Caco-2 (cell line): ENCODE measurements at regions not wholly inside any gene's neighbourhood (a gene's known extent, or its start where the extent isn't known, plus 50 kb on each side); places are given as distances from the start of the nearest gene placed in this dataset.
"Not testable (repeated sequence)": the region's sequence is repeated elsewhere in the genome, so short reads cannot be mapped to it uniquely, and the experiment has no call there.

Experiments
- BruUV-seq: library from RNA; stranded (reverse); fragments of 400-500 nt; replicated peaks from 2 replicates; lab custom pipeline; 2021; lab: Mats Ljungman, UMichigan
- CTCF ChIA-PET: fragments of 300-600 bp; sonication (Branson Sonifier 250); formaldehyde crosslinking; loops from one replicate; lab custom pipeline; 2022; ENCODE audit warnings: antibody characterized with exemption; lab: Charles Lee
- POLR2A ChIA-PET: fragments of 300-600 bp; sonication (Branson Sonifier 250); formaldehyde crosslinking; loops from one replicate; lab custom pipeline; 2022; ENCODE audit warnings: antibody characterized with exemption; lab: Charles Lee
- DNase-seq, 2 experiments: peaks; one replicate each; pipeline versions ENCODE4 v3.0.0 to v3.0.0-alpha.2; 2020 to 2022
- H3K27me3 ChIP-seq: replicated peaks from 2 replicates; pipeline ENCODE4 v1.6.0; 2011; ENCODE audit warnings: low read length; ENCODE audit not compliant: control insufficient read depth, insufficient read depth
- H3K36me3 ChIP-seq: 2 replicates; pipeline ENCODE4 v1.5.1; 2011; ENCODE audit warnings: low read length; ENCODE audit not compliant: control insufficient read depth, insufficient read depth
- H3K4me1 ChIP-seq: fragments of 250-450 bp; sonication (Bioruptor Pico); 2 replicates; pipeline ENCODE4 v1.5.1; 2020; ENCODE audit warnings: mild to moderate bottlenecking
- H3K4me3 ChIP-seq: 2 replicates; pipeline ENCODE4 v1.5.1; 2011; ENCODE audit warnings: low read depth, mild to moderate bottlenecking, control low read depth, low read length
- H3K9me3 ChIP-seq: fragments of 250-450 bp; sonication (Bioruptor Pico); 2 replicates; pipeline ENCODE4 v1.5.1; 2020; ENCODE audit warnings: mild to moderate bottlenecking, moderate library complexity
- H3K27ac Mint-ChIP-seq: one replicate; pipeline ENCODE4 v1.8.0; 2022; ENCODE audit warnings: mixed read lengths; ENCODE audit not compliant: unreplicated experiment
- H3K27me3 Mint-ChIP-seq: one replicate; pipeline ENCODE4 v1.8.0; 2022; ENCODE audit warnings: mixed read lengths; ENCODE audit not compliant: insufficient read depth, unreplicated experiment
- H3K36me3 Mint-ChIP-seq: one replicate; pipeline ENCODE4 v1.8.0; 2022; ENCODE audit warnings: mild to moderate bottlenecking, mixed read lengths; ENCODE audit not compliant: insufficient read depth, unreplicated experiment
- H3K4me1 Mint-ChIP-seq: one replicate; pipeline ENCODE4 v1.8.0; 2022; ENCODE audit warnings: low read depth, mixed read lengths; ENCODE audit not compliant: unreplicated experiment
- H3K4me3 Mint-ChIP-seq: one replicate; pipeline ENCODE4 v1.8.0; 2022; ENCODE audit warnings: mild to moderate bottlenecking, moderate library complexity, mixed read lengths; ENCODE audit not compliant: unreplicated experiment
- H3K9me3 Mint-ChIP-seq: one replicate; pipeline ENCODE4 v1.8.0; 2022; ENCODE audit warnings: mixed read lengths; ENCODE audit not compliant: unreplicated experiment
- intact Hi-C: fragments of 100-400 bp; cut with micrococcal nuclease; formaldehyde crosslinking; loops from one replicate; pipeline ENCODE4 v1.10.0; 2022; ENCODE audit not compliant: unreplicated experiment
- TF ChIP-seq, protein P1 (sequence below), 2 experiments: fragments of 200-600 bp in 1 of 2; IDR thresholded peaks; 1 replicate in 1 of 2; 2 replicates in 1 of 2; pipeline versions ENCODE4 v1.5.1 to v1.8.0; 2011 to 2022; ENCODE audit warnings: antibody characterized with exemption in 1 of 2, control low read depth in 1 of 2, inconsistent platforms in 1 of 2, low read depth in 1 of 2, low read length in 1 of 2, mild to moderate bottlenecking in 1 of 2, moderate library complexity in 1 of 2; ENCODE audit not compliant: insufficient read depth in 1 of 2, severe bottlenecking in 1 of 2, unreplicated experiment in 1 of 2

DNA sequence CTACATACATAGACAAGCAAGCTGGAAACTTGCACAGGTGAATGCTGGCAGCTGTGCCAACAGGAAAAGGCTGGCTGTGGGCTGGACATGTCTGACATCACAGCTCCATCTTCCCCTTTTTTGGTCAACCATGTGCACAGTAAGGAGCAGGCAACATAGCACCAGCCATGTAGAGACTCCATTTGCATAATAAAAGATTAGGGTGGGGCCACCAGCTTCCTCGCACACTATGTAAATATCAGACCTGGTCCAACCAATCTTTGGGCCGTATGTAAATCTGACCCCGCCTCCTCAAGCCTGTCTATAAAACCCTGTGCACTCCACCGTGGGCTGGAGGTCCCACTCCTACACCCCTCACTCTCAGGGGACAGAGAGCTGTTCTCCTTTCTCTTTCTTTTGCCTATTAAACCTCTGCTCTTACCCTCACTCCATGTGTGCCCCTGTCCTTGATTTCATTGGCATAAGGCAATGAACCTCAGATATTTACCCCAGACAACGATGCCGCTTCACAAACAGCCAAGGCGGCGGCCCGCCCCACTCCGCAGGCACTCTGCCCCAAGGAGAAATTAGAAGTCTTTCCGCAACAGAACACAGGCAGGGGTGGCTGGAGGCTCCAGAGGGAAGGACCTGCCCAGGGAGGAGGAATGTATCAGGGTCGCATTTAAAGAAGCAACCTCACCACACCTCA, 862.2 kb downstream of the TRIML1 start:
- Histone ChIP-seq H3K27me3 (no peaks in the 10 kb centered on the region), H3K4me1 (no peaks in the 10 kb centered on the region), H3K9me3 (no peaks in the 10 kb centered on the region), H3K4me3 (no peak overlapping the region), H3K36me3 (no peaks in the 10 kb centered on the region)
- Mint-ChIP-seq H3K27ac (no peak overlapping the region), H3K4me1 (no peaks in the 10 kb centered on the region), H3K36me3 (no peaks in the 10 kb centered on the region), H3K9me3 (peaks cover 7% of the 10 kb centered on the region), H3K4me3 (no peak overlapping the region), H3K27me3 (peaks cover under 1% of the 10 kb centered on the region)
- intact Hi-C loops: no loop called here
- TF ChIP-seq, protein P1, sequence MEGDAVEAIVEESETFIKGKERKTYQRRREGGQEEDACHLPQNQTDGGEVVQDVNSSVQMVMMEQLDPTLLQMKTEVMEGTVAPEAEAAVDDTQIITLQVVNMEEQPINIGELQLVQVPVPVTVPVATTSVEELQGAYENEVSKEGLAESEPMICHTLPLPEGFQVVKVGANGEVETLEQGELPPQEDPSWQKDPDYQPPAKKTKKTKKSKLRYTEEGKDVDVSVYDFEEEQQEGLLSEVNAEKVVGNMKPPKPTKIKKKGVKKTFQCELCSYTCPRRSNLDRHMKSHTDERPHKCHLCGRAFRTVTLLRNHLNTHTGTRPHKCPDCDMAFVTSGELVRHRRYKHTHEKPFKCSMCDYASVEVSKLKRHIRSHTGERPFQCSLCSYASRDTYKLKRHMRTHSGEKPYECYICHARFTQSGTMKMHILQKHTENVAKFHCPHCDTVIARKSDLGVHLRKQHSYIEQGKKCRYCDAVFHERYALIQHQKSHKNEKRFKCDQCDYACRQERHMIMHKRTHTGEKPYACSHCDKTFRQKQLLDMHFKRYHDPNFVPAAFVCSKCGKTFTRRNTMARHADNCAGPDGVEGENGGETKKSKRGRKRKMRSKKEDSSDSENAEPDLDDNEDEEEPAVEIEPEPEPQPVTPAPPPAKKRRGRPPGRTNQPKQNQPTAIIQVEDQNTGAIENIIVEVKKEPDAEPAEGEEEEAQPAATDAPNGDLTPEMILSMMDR (IDR thresholded peaks at IDR 0.05; ENCODE audit: insufficient read depth in 1 of 2, low read depth in 1 of 2, low read length in 1 of 2, severe bottlenecking in 1 of 2, unreplicated experiment in 1 of 2): no peak
- ChIA-PET CTCF (no interaction called here), POLR2A (no interaction called here)
- no TSS peak for BruUV-seq
- DNase-seq: no peak

DNA sequence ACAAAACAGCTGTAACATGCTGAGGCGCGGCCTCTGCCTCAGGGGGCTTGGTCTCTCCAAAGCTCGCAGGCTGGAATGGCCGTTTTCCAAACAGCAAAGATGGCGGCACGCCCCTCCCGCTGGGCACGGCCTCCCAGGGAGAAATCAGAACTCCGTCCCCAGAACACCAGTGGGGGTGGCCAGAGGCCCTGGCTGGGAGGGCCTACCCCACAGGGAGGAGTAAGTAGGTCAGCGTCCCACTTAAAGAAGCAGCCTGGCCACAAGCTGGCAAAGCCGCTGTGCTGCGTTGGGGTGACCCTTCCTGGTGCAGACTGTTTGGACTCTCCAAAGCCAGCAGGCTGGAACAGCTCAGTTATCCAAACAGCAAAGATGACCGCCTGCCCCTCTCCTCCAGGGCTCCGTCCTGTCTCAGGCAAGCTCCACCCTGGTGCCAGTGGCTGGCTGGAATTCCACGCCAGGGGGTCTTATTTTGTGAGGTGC, 862.8 kb downstream of the TRIML1 start:
- no peak overlapping the region for H3K27ac Mint-ChIP-seq
- Histone ChIP-seq H3K36me3 (no peaks in the 10 kb centered on the region), H3K27me3 (no peaks in the 10 kb centered on the region), H3K9me3 (no peaks in the 10 kb centered on the region), H3K4me1 (no peaks in the 10 kb centered on the region), H3K4me3 (no peak overlapping the region)
- H3K27me3 Mint-ChIP-seq: no peaks in the 10 kb centered on the region
- ChIA-PET CTCF (no interaction called here), POLR2A (no interaction called here)
- intact Hi-C loops: no loop called here
- peaks cover 7% of the 10 kb centered on the region for H3K9me3 Mint-ChIP-seq
- no peaks in the 10 kb centered on the region for H3K4me1 Mint-ChIP-seq
- TF ChIP-seq, protein P1 (IDR thresholded peaks at IDR 0.05; ENCODE audit: insufficient read depth in 1 of 2, low read depth in 1 of 2, low read length in 1 of 2, severe bottlenecking in 1 of 2, unreplicated experiment in 1 of 2): no peak
- no peaks in the 10 kb centered on the region for H3K36me3 Mint-ChIP-seq
- no peak overlapping the region for H3K4me3 Mint-ChIP-seq
- no TSS peak for BruUV-seq
- no peak for DNase-seq

DNA sequence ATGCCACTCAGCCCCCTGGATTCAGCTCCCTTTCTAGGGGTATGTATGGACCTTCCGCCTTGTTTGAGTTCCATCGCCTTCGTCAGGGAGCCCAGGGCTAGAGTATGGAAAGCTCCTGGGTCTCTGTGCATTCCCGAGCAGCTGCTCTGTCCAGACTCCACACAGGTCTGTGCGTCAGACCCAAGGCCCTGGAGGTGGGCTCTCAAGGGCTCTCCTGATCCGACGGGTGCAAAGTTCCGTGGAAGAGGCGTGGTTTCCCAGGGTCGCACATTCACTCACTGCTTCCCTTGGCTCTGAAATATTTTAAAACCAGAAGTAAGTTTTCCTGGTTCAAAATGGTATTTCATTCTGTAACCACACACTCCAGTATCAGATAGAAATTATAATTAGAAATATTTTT, 863.2 kb downstream of the TRIML1 start:
- intact Hi-C loops: no loop called here
- Mint-ChIP-seq H3K9me3 (peaks cover 7% of the 10 kb centered on the region), H3K4me3 (no peak overlapping the region), H3K27ac (no peak overlapping the region), H3K36me3 (no peaks in the 10 kb centered on the region), H3K27me3 (no peaks in the 10 kb centered on the region), H3K4me1 (no peaks in the 10 kb centered on the region)
- TF ChIP-seq, protein P1 (IDR thresholded peaks at IDR 0.05; ENCODE audit: insufficient read depth in 1 of 2, low read depth in 1 of 2, low read length in 1 of 2, severe bottlenecking in 1 of 2, unreplicated experiment in 1 of 2): no peak
- H3K27me3 ChIP-seq: no peaks in the 10 kb centered on the region
- BruUV-seq: no TSS peak
- H3K36me3 ChIP-seq: no peaks in the 10 kb centered on the region
- POLR2A ChIA-PET: no interaction called here
- no peak overlapping the region for H3K4me3 ChIP-seq
- no peaks in the 10 kb centered on the region for H3K4me1 ChIP-seq
- DNase-seq: no peak
- H3K9me3 ChIP-seq: no peaks in the 10 kb centered on the region
- CTCF ChIA-PET: no interaction called here

DNA sequence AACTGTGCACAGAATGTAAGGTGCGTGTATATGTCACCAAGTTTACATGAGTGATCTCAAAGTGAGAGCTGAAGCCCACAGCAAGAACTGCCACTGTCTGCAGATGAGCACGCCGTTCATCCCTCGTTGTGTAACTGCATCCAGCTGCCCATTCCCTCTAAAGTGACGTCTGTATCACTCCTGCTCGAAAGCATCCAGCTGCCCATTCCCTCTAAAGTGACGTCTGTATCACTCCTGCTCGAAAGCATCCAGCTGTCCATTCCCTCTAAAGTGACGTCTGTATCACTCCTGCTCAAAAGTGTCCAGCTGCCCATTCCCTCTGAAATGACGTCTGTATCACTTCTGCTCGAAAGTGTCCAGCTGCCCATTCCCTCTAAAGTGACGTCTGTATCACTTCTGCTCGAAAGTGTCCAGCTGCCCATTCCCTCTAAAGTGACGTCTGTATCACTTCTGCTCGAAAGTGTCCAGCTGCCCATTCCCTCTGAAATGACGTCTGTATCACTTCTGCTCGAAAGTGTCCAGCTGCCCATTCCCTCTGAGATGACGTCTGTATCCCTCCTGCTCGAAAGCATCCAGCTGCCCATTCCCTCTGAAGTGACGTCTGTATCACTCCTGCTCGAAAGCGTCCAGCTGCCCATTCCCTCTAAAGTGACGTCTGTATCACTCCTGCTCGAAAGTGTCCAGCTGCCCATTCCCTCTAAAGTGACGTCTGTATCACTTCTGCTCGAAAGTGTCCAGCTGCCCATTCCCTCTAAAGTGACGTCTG, 871.4 kb downstream of the TRIML1 start:
- intact Hi-C loops, CTCF ChIA-PET, H3K27me3 Mint-ChIP-seq, DNase-seq, H3K27me3 ChIP-seq, H3K4me1 Mint-ChIP-seq, H3K9me3 Mint-ChIP-seq, H3K4me3 Mint-ChIP-seq, H3K27ac Mint-ChIP-seq, BruUV-seq, H3K36me3 ChIP-seq, POLR2A ChIA-PET, H3K4me3 ChIP-seq, H3K4me1 ChIP-seq, H3K36me3 Mint-ChIP-seq, H3K9me3 ChIP-seq: not testable (repeated sequence)
